GM21360 (cell line): ENCODE measurements at regions not wholly inside any gene's neighbourhood (a gene's known extent, or its start where the extent isn't known, plus 50 kb on each side); places are given as distances from the start of the nearest gene placed in this dataset.
"Not testable (repeated sequence)": the region's sequence is repeated elsewhere in the genome, so short reads cannot be mapped to it uniquely, and the experiment has no call there.

Experiments used
- ATAC-seq: cut with Tn5 transposase; IDR thresholded peaks from one replicate; pipeline ENCODE4 v1.9.1; 2021; ENCODE audit warnings: mild to moderate bottlenecking, moderate library complexity; ENCODE audit not compliant: unreplicated experiment

GRCh38 chr21:35510957-35511695 lies 462.0 kb upstream of the RUNX1 start:
- no peak for ATAC-seq

DNA sequence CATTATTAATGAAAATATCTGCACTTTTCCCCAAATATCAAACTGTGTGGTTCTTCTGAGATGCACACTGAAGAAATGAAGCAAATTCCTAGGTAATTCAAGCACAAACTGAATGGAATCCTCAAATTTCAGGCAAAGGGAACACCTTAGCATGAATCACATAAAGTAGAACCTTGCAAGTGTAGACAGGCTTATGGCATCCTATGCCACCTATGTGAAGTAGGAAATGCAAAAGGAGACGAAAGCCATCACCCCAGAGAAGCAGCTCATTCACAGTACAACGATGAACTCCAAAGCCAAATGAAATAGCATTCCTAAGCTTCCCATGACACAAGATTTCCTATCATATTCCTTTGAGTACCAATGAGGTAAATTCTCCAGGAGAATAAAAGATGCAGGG lies 461.2 kb upstream of the RUNX1 start:
- no peak for ATAC-seq

GRCh38 chr21:35509001-35509704 lies 460.1 kb upstream of the RUNX1 start:
- no peak for ATAC-seq

DNA sequence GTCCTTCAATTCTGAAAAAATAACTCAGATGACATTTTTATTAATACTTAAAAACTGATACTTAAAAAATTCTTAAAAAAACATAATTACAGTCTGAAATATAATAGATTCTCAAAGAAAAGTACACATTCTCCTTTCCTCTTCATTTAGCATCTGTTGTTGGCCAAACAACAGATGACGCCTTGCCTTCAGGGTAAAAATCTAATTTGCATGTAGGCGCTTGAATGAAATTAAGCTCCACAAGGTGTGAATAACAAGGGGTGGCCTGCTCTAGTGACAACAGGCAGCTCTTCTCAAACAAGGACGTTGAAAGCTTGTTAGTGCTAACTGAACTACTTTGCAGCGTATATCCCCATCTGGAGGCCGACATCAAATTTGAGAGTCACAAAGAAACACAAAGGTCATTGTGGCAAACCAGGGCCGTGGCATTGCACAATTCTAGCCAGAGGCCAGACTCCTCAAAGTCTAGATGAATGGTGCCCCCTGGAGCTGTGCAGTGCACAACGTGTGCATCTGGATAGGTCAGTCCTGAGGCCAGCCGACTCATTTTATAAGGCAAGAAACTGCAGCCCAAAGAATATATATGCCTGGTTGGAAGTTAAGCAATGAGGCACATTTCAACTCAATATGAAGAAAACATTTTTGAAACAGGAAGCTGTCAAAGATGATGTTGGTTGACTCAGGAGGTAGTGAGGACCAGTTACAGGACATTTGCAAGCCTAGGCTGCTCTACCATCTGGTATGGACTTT lies 459.2 kb upstream of the RUNX1 start:
- ATAC-seq, result no peak

GRCh38 chr21:35507181-35507759 lies 458.2 kb upstream of the RUNX1 start:
- ATAC-seq, result no peak

DNA sequence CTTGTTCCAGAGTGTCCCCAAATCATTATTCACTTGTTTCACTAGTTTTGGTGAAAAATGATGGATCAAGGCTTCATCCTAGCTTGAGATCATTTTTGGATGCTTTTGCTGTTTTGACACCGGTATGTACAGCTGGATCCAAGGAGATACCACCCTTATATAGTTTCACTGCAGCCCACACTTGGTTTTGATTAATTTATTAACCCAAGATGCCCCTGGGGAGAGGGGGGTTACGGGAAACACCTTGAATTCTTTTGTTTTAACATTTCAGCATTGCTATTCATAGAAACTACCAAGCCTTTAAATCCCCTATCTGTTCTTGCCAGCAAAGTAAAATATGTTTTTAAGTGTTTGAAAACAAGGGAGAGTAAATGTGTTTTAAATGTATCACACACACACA lies 457.7 kb upstream of the RUNX1 start:
- ATAC-seq, result no peak

DNA sequence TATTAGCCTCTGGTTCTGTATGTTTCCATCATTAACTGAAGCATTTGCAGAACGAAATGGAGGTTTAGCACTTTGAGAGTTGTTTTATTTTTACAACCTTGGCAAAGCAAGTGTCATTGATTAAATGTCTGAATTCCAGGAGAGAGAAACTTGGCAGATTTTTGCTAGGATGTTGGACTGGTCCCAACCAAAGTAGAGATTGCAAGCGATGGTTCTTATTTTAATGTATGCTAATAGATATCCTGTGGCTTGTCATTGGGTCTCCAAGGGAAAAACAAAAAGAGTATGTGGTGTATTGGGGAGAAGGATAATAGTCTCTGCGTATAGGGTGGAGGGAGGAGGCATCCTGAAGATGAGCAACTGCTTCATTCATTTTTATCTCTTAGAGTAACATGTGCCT lies 457.2 kb upstream of the RUNX1 start:
- no peak for ATAC-seq

GRCh38 chr21:35504951-35505466 lies 455.9 kb upstream of the RUNX1 start:
- ATAC-seq, result no peak

- no peak for ATAC-seq
Measured at GRCh38 chr21:35504277-35504676, 455.2 kb upstream of the RUNX1 start.

DNA sequence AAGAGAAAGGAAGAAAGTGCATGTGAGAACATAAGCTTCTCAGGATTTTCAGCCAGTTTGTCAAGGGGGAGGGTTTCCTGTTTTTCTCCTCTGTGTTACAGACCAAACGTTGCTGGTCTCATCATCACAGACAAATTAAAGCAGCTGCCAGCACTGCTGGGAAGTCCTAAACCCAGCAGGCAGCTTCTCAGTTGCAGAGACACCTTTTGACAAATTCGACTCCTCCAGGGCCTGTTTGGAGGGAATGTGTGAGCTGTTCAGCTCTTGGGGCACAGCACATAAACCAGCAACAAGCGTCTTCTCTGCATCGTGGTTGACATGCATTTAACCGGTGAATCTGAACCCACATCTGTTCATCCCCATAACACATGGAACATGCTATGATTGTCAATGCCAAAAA lies 454.6 kb upstream of the RUNX1 start:
- ATAC-seq, result no peak

GRCh38 chr21:35502821-35503220 lies 453.7 kb upstream of the RUNX1 start:
- ATAC-seq, result no peak

DNA sequence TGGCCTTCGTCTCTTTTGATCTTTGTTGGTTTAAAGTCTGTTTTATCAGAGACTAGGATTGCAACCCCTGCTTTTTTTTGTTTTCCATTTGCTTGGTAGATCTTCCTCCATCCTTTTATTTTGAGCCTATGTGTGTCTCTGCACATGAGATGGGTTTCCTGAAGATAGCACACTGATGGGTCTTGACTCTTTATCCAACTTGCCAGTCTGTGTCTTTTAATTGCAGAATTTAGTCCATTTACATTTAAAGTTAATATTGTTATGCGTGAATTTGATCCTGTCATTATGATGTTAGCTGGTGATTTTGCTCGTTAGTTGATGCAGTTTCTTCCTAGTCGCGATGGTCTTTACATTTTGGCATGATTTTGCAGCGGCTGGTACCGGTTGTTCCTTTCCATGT lies 448.4 kb upstream of the RUNX1 start:
- not testable (repeated sequence) for ATAC-seq

DNA sequence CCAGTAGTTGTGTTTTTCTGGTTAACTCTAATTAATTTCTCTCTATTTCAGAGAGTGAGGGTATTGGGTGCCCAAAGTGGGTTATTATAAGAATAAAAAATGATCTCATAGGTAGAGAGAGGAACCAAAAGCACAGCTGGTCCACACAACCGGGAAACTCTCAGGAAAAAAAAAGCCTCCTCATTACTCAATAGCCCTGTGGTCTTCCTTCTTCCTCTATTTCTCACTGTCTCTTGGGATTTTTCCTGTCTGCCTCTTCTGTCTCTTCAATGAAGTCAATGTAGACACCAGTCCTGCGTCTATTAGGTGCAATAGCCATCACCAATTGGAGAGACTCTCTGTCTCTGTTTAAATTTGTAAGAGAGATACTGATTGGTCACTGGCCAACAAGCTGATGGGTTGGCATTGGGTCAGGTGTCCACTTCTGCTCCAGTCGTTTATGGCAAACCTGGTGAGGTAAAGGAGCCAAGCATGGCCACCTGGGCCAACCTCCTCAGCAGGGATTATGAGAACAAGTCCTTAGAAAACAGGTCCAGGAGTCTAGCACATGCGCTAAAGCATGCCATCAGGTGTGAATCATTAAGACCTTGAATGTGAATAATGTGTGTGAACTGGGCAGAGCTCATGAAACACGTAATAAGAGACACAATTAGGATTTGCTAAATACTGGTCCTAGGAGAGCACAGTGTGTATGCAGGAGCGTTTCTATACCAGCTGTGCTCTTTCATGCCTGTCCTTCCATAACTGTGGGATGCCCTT lies 443.0 kb upstream of the RUNX1 start:
- no peak for ATAC-seq

DNA sequence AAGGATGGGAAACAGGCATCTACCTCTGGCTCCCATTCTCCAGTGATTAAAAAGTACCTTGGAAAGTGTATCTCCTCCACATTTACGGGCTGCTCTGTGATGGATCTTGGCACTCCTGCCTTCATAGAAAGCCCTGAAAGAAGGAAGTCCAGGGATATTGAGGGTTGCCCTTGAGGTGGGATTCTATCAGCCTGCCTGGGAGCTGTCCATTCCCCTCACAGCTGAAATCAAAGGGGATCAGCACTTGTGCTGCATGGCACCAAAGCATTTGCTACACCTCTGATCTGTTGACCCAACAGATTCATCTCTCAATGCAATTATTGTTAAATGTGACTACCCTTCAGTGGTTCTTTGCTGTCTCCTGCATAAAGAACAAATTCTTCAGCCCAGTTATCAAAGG lies 442.0 kb upstream of the RUNX1 start:
- no peak for ATAC-seq

DNA sequence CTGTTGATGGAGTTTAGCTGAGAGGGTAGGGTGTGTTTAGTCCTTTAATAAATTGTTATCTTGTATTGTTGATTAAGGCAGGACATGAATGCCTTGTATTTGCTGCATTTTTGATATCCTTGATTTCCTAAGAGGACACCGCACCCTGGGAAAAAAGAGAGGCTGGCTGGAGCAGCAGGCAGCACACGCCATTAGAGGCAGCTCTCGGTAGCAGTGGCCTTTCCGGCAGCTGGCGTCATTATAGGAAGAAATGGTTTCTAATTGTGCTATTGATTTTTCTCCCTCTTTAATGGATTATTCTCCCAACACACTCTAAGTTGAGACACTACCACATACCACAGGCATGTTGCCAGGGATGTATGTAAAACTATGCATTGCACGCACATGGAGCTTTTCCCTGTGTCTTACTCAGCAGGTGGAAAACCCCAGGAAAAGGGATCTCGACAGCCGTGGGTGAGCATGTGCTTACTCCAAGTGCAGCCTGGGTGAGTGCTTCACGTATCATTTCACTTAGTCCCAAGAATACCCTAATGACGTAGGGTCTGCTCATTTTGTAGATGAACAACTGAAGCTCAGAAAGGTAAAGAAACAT lies 440.4 kb upstream of the RUNX1 start:
- no peak for ATAC-seq

DNA sequence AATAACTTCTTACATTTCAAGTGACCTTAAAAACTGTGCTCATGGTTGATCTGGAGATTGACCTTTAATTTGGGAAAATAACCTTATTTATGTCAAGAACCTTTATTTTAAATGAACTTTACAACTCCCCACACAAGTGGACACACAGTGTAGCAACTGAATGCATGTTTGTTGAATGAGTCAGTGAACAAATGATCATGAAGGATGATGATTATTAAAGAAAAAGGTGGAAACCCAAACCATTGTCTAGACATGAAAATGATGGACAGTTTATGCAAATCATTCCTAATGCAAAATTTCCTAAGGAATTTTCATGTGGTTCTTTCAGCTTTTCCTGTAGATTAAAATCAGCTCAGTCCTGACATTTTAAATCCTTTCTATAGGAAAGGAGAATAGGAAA lies 439.8 kb upstream of the RUNX1 start:
- no peak for ATAC-seq

DNA sequence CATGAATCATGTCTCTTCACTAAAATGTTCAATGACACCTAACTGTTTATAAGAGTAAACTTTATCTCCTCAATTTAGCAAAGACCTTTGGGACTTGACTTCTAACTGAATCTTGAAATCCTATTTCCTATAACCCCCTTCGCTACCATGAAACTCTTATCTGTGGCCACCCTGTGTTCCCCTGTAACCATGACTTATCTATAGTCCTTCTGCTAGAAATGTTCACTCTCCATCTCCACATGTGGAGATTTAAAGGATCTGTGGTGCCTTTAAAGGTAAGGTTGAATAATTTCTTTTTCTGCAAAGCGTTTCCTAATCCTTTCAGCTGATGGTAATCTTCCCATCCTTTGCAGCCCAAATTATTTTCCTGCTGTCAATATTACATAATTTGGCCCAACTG lies 436.3 kb upstream of the RUNX1 start:
- ATAC-seq, result no peak

DNA sequence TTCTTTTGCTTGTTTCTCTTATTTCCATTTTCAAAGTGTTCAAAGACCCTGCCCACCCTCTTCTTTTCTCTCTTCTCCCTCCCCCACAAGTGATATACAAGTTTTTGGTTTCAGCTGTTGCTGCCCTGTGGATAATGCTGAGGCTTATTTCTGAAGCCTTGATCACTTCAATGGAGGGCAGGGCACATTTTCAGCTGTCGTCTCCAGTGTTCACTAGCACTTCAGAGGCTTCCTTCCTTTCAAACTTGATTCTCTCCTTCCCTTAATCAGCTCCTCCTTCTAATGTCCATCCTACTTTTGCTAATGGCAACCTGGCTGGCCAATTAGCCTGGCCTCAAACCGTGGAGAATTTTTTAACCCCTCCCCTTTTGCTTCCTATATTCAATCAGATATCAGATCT lies 435.7 kb upstream of the RUNX1 start:
- no peak for ATAC-seq

DNA sequence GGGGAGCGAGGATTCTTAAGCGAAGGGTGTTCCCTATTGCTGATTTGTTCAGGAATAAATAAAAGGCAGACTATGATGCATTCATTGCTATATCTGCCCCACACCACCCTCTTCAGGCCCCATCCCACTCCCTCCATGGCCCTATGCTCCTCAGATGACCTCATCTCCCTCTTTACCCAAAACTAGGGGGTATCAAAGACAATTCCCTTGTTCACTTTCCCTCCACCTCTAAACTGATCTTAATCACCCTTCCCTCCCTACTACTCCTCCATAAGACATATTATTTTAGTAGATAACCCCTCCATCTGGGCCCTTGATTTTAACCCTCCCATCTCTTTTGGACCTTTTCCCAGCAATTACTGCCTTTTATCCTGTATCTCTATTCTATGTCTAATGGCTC lies 434.9 kb upstream of the RUNX1 start:
- ATAC-seq, result no peak

DNA sequence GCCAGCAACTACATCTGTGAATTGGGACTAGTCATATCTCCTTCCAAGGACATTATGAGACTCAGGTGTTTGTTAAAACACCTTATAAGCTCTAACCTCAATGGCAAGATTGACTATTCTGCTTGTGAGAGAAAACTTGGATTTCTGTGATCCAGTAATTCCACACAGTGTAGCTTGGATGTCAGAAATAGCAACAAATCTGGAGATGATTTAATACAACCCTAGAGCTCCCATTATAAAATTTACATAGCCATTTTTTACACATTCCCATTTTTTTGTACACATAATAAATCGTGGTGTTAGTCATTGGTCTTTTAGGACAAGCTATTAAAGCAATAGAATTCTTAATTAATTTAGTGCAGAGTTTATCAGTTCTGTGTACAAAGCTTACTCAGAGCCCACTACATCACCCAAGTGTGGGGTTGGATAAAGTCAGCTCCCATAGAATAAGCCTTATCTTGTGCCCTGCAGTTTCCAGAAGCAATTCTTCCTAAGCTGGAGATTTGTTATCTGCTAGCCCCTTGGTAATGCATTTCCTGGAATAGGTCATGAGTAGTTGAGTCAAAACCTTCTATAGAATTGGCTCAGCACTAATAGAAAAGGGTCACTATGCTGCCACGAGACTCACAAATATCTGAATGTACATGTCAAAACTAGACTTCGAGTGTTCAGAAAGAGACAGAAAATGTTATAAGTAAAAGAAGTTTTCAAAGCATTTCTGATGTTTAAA lies 434.0 kb upstream of the RUNX1 start:
- ATAC-seq, result no peak
